ENCODE measurements at regions not wholly inside any gene's neighbourhood (a gene's known extent, or its start where the extent isn't known, plus 50 kb on each side); places are given as distances from the start of the nearest gene placed in this dataset.
A peak's percentile ranks its signal among the peaks of the same experiment; 100 is the strongest.

DNA sequence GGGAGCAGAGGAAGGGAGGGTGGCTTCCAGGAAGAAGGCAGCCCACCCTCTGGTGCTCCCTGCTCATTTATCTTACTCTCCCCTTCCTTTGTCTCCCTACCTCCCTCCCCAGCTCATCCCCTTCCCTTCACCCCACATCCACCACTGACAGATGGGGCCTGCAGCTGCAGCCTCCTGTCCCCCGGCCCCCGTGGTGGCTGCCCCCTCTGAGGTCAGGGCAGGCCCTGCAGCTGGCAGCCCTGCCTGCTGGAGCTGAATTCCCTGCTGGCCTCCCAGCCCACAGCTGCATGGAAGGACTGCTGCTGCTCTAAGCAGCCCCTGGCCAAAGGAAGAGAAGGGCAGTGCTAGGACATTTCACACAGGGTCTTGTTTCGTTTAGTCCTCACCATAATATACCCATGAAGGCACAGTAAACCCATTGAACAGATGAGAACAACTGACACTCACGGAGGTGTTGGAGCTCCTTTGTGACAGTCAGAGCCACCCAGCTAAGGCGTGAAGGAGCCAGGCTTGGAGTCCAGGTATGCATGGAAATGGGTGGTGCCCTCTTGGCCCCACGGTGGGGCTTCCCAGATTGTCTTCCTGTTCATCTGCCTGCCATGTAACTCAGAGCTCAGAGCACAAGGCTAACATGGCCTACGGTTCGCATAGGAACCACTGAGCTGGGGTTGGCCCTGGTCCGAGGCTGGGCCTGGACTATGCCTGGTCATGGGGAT is 121.7 kb upstream of the PRR20G start:
- Mint-ChIP-seq H3K27me3 (peaks cover 4 to 59% (median 53%) of the 10 kb centered on the region in 3 donors), H3K9me3 (peaks cover 0 to 2% (median 0%) of the 10 kb centered on the region in 7 donors), H3K36me3 (no peaks in the 10 kb centered on the region), H3K27ac (peak overlapping the region in 1 of 6 donors; percentile 62), H3K4me1 (no peaks in the 10 kb centered on the region), H3K4me3 (no peak overlapping the region)
- no peak for ATAC-seq (ENCODE audit: low read depth in 2 of 2)
- no peak for DNase-seq

DNA sequence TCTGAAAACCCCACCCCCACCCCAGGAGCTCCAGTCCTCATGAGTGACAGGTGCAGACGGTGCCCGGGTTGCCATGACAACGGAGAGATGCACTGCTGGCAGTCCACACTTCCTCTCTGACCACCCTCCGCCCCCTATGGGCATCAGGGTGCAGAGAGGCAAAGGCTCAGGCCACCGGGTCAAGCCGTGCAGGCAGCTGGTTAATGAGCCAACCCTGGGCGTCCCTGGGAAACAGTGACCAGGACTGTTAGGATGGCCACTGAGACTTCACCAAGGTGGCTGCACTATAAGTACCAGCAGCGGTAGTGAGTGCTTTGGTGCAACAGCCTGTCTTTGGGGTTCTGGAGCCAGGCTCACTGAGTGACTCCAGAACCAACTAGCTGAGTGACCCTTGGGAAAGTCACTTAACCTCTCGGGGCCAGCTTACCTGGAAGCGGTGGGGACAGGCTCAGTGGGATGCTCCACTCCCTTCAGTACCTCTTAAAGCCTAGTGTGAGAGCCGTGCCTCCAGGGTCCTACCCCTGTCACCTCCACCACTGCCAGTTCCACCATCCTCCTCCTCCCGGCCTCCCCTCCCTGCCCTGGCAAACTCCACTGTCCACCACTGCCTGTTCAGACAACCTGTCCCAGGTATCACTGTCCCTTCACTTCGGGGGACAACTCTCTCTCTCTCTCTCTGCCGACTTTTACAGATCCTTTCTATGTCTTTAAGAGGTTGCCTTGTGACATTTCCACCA is 121.0 kb upstream of the PRR20G start:
- Mint-ChIP-seq H3K9me3 (peaks cover 0 to 5% (median 0%) of the 10 kb centered on the region in 7 donors), H3K4me1 (no peaks in the 10 kb centered on the region), H3K27me3 (peaks cover 4 to 52% (median 51%) of the 10 kb centered on the region in 3 donors), H3K36me3 (no peaks in the 10 kb centered on the region), H3K27ac (peak overlapping the region in 1 of 6 donors; percentile 62), H3K4me3 (no peak overlapping the region)
- DNase-seq (no peak), ATAC-seq (ENCODE audit: low read depth in 2 of 2) (no peak)

DNA sequence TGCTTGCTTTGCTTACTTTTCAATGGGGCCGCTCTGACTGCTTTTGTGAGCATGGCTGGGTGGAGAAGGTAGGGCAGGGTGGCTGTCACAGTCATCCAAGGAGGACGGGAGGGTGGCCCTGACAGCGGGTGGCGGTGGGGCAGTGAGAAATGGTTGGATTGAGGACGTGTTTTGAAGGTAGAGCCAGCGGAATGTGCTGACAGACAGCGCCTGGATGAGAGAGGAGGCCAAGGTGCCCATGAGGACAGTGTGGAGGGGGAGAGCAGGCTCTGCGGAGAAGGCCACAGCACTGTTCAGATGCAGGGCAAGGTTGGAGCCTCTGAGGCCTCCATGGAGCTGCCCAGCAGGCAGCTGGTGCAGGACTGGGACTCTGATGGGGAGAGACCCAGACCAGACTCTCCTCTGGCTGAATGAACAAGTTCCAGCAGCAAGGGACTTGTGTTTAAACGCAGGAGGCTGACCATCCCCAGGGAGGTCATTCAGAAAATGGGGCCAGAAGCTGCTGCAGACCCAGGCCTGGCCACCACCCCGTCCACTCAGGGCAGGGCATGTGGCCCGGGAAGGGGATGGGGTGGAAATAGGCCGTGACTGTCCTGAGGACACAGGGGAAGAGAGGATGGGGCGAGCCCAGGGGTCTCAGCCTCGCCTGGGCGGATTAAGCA is 120.3 kb upstream of the PRR20G start:
- ATAC-seq (ENCODE audit: low read depth in 2 of 2) (no peak), DNase-seq (no peak)
- Mint-ChIP-seq H3K36me3 (no peaks in the 10 kb centered on the region), H3K4me1 (no peaks in the 10 kb centered on the region), H3K27ac (no peak overlapping the region), H3K27me3 (peaks cover 2 to 45% (median 44%) of the 10 kb centered on the region in 3 donors), H3K4me3 (no peak overlapping the region), H3K9me3 (peaks cover 0 to 5% (median 0%) of the 10 kb centered on the region in 7 donors)

DNA sequence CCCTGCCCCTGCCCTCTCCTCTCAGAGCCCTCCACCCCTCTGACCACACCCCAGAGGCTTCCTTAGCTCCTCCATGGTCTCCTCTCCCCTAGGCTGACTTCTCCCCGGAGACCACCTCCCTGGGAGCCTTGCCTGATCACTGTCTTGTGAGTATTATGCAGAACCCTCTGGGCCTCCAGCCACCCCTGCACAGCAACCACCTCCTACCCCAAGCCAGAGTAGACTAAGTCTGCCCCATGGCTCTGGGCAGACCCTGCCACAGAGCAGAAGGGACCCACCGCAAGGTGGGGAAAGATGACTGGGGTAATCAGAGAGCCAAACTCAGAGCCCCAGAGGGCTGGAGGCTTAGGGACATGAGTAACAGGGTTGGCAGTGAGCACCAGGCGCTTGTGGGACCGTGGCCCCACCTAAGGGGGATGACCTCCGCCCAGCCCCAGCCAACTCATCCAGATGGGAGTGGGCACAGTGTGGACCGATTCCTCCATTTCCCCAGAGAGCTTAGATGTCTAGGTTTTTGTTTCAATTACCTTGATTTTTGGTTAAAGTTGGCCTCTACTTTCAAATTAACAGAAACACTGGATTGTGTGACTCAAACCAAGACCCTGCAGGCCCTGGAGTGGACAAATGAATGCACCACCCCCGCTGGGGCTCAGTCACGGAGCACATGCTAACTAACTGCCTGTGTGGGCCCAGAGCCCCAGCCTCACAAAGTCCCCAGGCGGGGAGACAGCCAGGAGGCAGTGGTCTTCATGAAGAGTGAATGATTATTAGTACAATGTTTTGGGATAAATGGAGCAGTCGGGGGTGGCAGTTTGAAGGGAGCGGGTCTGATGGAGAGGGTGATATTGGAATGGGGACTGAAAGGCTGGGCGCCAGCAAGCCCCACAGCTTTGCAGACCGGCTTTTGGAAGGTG is 119.4 kb upstream of the PRR20G start:
- Mint-ChIP-seq H3K9me3 (peaks cover 0 to 5% (median 0%) of the 10 kb centered on the region in 7 donors), H3K4me3 (no peak overlapping the region), H3K27me3 (peaks cover 0 to 40% (median 37%) of the 10 kb centered on the region in 3 donors), H3K27ac (no peak overlapping the region), H3K36me3 (no peaks in the 10 kb centered on the region), H3K4me1 (no peaks in the 10 kb centered on the region)
- no peak for DNase-seq
- no peak for ATAC-seq (ENCODE audit: low read depth in 2 of 2)

DNA sequence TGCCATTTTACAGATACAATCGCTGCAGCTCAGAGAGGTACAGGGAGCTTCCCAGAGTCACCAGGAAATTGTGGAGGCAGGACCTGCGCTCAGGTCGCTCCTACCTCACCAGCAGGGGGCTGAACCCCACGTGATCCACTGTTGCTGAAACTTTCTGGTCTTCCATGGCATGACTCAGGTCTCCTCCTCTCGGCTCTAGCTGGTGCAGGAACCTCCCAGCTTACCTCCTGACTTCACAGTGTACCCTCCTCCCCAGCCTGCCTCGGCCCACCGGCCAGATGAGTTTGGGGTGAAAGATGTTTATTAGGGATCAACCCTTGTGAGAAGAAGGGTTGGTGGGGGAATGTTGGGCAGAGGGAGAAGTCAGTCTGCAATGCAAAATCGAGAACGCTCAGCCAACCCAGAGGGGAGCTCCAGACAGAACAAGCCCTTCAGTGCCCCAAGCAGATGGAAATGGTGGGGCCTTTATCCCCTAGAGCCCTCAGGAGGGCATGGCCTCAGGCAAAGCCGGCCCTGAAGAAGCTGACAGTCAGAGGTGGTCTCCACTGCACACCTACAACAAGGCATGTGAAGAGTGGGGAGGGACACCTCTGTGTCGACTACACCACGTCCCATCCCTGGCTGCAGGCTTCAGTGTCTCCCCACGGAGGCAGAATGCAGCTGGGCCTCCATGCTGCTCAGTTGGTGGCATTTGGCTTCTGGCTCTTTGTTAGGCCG is 118.6 kb upstream of the PRR20G start:
- no peaks in the 10 kb centered on the region for H3K36me3 Mint-ChIP-seq

DNA sequence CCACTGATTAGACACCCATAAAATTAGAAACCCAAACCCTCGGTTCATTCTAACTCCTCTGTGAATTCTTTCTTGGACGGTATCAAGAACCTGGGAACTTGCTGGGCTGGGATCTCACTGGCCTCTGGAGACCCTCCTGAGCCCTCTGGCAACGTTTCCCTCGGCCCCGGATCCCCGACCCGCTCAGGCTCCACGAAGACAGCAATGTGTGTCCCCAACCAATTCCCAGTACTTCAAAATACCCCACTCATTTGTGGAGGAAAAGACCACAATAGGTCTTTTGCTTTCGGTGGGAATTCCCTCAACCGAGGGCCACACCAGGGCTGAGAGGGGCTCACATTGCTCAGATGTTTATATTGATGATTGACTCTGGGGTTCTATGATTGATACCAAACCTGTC is 117.9 kb upstream of the PRR20G start:
- no peaks in the 10 kb centered on the region for H3K4me1 Mint-ChIP-seq
- no peak overlapping the region for H3K4me3 Mint-ChIP-seq
- DNase-seq = no peak
- H3K36me3 Mint-ChIP-seq = no peaks in the 10 kb centered on the region
- no peak overlapping the region for H3K27ac Mint-ChIP-seq
- peaks cover 0 to 5% (median 0%) of the 10 kb centered on the region in 7 donors for H3K9me3 Mint-ChIP-seq
- H3K27me3 Mint-ChIP-seq = peaks cover 0 to 43% (median 37%) of the 10 kb centered on the region in 3 donors
- no peak for ATAC-seq (ENCODE audit: low read depth in 2 of 2)

More for the DNA sequence above, 118.6 kb upstream of the PRR20G start:
- H3K27me3 Mint-ChIP-seq = peaks cover 0 to 45% (median 41%) of the 10 kb centered on the region in 3 donors
- no peak for ATAC-seq (ENCODE audit: low read depth in 2 of 2)
- no peak overlapping the region for H3K4me3 Mint-ChIP-seq
- H3K4me1 Mint-ChIP-seq = no peaks in the 10 kb centered on the region
- H3K9me3 Mint-ChIP-seq = peaks cover 0 to 5% (median 0%) of the 10 kb centered on the region in 7 donors
- no peak for DNase-seq
- H3K27ac Mint-ChIP-seq = no peak overlapping the region

DNA sequence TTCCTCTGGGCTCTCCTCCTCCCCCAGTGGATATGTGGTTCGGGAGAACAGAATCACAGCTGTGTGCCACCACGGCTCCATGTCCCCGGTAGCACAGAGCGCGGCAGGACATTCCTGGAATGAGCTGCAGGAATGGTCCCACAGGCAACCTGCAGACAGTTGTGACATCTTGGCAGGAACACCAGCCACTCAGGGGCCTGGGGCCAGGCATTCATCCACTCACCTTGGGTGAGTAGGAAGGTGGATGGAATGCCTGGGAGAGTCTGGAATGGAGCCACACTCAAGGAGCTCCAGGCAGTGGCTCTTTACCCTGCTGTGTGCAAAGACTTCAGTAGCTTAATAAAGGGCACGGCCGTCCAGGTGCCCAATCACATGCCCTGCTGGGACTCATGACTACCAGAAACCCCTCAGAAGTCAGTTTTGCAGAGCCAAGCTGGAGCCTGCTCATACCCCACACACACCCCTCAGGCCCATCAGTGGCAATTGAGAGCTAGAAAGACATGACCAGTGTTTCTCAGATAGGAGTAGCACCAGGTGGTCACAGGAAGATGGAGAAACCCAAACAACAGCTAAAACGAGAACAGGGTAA is 117.3 kb upstream of the PRR20G start:
- Mint-ChIP-seq H3K27ac (no peak overlapping the region), H3K27me3 (peaks cover 0 to 39% (median 30%) of the 10 kb centered on the region in 3 donors), H3K4me3 (no peak overlapping the region), H3K9me3 (peaks cover 0 to 6% (median 4%) of the 10 kb centered on the region in 7 donors), H3K4me1 (no peaks in the 10 kb centered on the region), H3K36me3 (no peaks in the 10 kb centered on the region)
- DNase-seq (no peak), ATAC-seq (ENCODE audit: low read depth in 2 of 2) (no peak)

DNA sequence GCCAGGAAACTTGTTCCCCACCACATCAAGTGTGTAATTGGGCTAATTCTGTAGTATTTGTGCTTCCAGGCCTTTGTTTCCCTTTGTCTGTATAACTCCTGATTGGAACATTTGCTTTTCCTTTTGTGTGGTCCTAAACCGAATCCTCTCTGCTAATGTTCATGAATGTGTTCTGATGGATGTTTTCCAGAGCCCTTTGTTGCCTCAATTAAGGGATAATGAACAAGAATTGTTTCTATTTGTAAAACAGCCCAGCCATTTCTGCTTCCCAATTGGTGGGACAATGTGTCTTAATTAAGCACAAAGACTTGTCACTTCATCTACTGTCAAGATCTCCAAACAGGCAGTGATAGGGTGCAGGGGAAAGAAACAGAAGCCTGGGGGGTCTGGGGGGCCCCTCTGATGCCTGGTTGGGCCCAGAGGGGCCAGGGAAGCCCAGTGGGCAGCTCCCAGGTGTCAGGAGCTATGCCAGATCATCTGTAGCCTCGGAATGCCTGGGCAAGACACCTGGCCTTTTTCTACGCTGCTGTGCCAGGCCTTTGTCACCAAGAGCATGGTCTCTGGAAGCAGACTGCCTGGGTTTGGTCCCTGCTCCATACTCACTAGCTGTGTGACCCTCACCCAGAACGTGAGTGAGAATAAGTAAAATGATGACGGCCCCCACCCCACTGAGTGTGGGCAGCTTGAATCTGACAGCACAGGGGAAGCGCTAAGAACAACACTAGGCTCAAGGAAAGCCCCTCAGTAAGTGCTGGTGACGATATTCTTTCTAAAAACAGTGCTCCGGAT is 116.6 kb upstream of the PRR20G start:
- DNase-seq (no peak), ATAC-seq (ENCODE audit: low read depth in 2 of 2) (no peak)
- Mint-ChIP-seq H3K9me3 (peaks cover 0 to 12% (median 4%) of the 10 kb centered on the region in 7 donors), H3K27me3 (peaks cover 0 to 38% (median 30%) of the 10 kb centered on the region in 3 donors), H3K4me1 (no peaks in the 10 kb centered on the region), H3K36me3 (no peaks in the 10 kb centered on the region), H3K27ac (no peak overlapping the region), H3K4me3 (no peak overlapping the region)

DNA sequence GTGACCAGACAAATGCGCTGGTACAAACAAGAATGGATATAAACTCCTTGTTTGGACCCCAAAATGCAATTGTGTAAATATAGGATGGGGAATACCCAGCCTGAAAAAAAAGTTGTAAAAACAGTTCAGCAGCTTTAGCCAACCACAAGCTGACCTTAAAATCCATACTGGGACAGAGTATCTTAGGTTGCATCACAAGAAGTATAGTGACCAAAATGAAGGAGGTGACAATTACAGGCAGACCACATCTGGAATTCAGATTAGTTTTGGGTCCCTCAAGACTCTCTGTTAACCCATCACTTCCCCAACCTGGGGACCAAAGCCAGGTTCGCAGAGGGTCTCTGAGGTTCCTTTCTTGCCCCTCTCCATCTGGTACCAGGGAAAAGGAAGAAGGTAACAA is 115.9 kb upstream of the PRR20G start:
- DNase-seq (no peak), ATAC-seq (ENCODE audit: low read depth in 2 of 2) (no peak)
- Mint-ChIP-seq H3K4me1 (no peaks in the 10 kb centered on the region), H3K27me3 (peaks cover 0 to 33% (median 30%) of the 10 kb centered on the region in 3 donors), H3K27ac (no peak overlapping the region), H3K36me3 (no peaks in the 10 kb centered on the region), H3K9me3 (peaks cover 0 to 15% (median 4%) of the 10 kb centered on the region in 7 donors), H3K4me3 (no peak overlapping the region)

DNA sequence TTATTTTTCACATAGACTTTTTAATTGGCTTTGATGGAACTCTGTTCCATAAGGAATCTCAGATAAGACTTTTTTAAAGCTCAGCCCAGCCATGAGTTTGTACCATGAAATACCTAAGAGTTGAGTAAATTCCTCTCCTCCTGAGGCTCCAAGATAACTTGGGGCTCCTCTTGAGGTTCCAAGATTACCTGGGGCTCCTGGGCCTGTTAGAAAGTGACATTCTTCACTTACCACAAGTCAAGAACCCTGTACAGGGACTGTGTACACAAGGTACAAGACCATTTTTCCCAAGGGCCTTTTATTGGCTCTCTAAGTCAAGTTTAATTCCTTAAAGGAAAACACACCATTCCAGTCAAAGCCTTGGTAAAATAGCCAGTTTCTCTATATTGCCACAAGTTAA is 111.3 kb upstream of the PRR20G start:
- Mint-ChIP-seq H3K27me3 (peaks cover 11 to 27% (median 14%) of the 10 kb centered on the region in 3 donors), H3K9me3 (peaks cover 0 to 15% (median 3%) of the 10 kb centered on the region in 7 donors), H3K27ac (no peak overlapping the region), H3K36me3 (no peaks in the 10 kb centered on the region), H3K4me1 (no peaks in the 10 kb centered on the region), H3K4me3 (no peak overlapping the region)
- DNase-seq = no peak
- ATAC-seq (ENCODE audit: low read depth in 2 of 2) = no peak

DNA sequence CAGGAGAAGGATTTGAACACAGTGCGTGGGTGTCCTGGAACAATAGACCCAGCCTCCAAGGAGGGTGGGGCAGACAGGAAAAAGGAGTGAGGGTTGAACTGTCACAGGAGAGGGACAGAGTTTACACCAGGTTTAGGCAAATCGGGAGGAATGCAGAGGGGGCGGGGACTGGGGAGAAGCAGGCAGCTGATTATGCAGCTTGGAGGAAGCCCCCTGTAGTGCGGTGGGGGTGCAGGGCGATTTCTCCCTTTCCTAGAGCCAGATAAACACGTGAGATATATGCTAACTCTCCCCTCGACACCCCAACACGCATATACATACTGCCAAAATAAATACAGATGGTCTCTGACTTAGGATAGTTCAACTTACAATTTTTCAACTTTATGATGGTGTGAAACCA is 108.6 kb upstream of the PRR20G start:
- Mint-ChIP-seq H3K4me3 (peak overlapping the region in 1 of 8 donors; percentile 47), H3K27ac (no peak overlapping the region), H3K4me1 (no peaks in the 10 kb centered on the region), H3K36me3 (no peaks in the 10 kb centered on the region), H3K27me3 (peaks cover 11 to 26% (median 23%) of the 10 kb centered on the region in 3 donors), H3K9me3 (peaks cover 0 to 15% (median 3%) of the 10 kb centered on the region in 7 donors)
- ATAC-seq (ENCODE audit: low read depth in 2 of 2) (no peak), DNase-seq (no peak)

All from naive B cell (primary cell).